ENCODE measurements at regions not wholly inside any gene's neighbourhood (a gene's known extent, or its start where the extent isn't known, plus 50 kb on each side); places are given as distances from the start of the nearest gene placed in this dataset.
"Not testable (repeated sequence)": the region's sequence is repeated elsewhere in the genome, so short reads cannot be mapped to it uniquely, and the experiment has no call there.

- no peak for DNase-seq (ENCODE audit: low spot score)
Measured at GRCh38 chr13:82187227-82187626, 1695.0 kb downstream of the SLITRK1 start.

GRCh38 chr13:82176751-82177150 is 1705.5 kb downstream of the SLITRK1 start:
- no peak for DNase-seq (ENCODE audit: low spot score)

- DNase-seq (ENCODE audit: low spot score), result no peak
Measured at GRCh38 chr13:82165396-82166174, 1716.7 kb downstream of the SLITRK1 start.

- not testable (repeated sequence) for DNase-seq (ENCODE audit: low spot score)
Measured at GRCh38 chr13:82164780-82165395, 1717.4 kb downstream of the SLITRK1 start.

DNA sequence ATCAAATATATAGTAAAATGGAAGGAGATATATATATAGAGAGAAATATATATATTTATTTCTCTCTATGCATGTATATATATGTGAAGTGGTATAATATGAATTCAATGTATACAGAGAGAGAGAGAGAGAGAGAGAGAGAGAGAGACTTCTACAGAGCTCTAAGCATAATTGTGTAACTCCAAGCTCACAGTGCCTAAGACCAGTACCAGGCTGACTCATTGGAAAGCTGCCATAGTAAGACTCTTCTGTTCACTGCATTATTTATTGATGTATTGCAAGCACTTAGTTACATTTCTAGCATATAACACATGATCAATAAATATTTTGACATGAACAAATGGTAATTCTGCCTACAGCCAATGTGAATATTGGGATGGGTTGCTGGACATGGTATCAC is 1734.7 kb downstream of the SLITRK1 start:
- no peak for DNase-seq (ENCODE audit: low spot score)

DNA sequence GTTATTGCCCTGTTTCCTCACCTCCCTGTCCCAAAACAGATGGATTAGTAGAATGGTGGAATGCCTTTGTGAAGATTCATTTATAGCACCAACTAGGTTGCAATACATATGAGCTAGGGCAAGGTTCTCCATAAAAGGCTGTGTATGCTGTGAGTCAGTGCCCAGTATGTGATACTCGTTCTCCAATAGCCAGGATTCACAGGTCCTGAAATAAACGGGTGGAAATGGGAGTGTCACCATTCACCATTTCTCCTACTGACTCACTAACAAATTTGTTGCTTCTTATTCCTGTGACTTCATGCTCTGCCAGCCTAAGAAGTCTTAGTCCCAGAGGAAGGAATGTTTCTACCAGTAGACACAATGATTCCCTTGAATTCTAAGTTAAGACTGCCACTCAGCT is 1745.4 kb downstream of the SLITRK1 start:
- DNase-seq (ENCODE audit: low spot score), result no peak

DNA sequence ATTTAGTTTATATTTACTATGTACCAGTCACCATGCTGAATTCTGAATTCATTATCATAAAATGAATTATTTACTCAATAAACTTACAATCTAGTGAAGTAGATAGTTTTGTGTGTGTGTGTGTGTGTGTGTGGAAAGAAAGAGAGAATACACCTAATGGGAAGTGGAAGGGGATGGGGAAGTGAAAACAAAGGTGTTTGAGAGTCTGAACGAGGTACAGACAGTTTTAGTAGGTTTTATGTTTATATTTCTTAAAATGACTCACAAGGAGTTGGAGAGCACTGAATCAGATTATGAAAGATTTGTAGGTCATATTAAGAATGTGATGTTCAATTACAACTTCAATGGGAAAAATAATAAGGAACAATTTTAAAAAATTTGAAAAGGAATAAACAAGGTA is 1753.0 kb downstream of the SLITRK1 start:
- DNase-seq (ENCODE audit: low spot score), result no peak

DNA sequence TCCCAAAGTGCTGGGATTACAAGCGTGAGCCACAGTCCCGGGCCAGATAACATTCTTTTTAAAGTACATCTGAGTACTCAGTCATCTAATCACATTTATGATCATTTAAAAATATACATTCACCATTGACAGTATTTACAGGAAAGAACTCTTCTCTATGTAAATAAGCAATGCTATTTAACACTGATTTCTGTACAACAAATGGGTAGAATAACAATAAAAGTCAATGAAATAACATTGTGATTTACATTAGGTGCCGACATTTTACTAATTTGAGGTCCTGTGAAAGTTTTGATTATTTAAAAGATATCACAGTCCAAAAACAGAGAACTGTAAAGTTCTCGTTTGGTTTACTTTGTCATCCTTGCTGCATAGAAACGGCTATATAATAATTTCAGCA is 1763.7 kb downstream of the SLITRK1 start:
- DNase-seq (ENCODE audit: low spot score), result no peak

- no peak for DNase-seq (ENCODE audit: low spot score)
Measured at GRCh38 chr13:82116422-82116989, 1765.8 kb downstream of the SLITRK1 start.

DNA sequence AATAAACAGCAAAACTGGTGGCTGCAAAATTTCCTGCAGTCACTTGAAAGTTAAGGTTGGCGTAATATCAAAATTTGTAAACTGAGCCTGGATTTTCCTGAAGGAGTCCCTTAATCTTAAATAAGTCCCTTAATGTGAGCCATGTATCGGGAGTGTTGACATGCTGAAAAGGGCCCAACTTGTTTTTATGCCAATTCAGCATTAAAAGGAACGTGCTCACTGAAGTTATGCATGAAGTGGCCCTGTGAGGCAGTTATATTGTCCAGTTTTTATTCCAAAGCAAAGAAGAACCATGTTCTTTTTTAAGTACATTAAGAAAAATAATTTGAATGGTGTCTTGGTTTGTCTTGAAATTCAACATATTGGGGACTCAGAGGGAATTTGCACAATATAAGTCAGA is 1766.9 kb downstream of the SLITRK1 start:
- DNase-seq (ENCODE audit: low spot score), result no peak

DNA sequence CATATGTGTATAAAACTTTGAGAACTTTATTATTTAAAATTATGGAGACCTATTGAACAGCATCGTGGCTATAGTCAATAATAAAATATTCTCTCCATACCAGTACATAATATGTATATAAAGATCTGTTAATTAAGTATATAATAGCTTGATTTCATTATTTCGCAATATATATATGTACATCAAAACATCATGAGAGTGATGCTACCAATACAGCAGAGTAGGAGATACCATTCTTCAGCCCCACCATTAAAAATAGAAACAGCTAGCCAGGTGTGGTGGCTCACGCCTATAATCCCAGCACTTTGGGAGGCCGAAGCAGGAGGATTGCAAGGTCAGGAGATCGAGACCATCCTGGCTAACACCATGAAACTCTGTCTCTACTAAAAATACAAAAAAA is 1755.3 kb upstream of the SPRY2 start:
- DNase-seq (ENCODE audit: low spot score), result no peak

DNA sequence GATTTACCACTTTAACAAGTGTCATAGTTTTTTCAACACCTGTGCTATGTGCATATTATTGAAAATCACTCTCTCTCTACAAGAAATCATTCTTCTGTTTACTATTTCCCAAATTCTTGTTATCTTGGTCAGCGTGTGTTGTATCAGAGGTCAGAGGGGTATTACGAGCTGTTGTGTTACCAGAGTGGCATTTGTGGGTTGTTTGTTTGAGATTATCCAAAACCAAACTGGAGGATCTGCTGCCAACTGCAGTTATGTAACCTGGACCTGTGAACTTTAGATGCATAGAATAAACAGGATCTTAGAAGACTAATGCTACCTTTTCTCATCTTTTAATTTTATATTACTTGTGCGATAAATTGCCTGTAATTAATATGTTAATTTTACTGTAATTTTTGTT is 1751.4 kb upstream of the SPRY2 start:
- no peak for DNase-seq (ENCODE audit: low spot score)

GRCh38 chr13:82088781-82089180 is 1747.9 kb upstream of the SPRY2 start:
- DNase-seq (ENCODE audit: low spot score), result no peak

DNA sequence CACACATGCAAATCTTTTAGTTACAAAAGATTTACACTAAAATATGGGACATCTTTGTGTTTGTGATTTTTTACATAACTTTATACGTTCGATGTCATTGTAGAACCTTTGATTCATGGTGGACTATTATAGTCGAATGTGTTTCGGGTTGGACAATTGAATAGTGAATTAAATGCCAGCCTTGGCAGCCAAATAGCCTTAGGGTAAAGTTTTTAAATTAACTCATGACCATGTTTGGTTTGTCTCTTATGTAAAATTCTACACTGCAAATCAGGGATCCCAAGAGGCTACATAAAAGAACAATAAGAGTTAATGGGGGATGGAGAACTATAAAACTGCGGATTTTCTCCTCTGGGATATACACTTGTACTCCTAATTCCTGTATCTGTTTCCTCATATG is 1735.6 kb upstream of the SPRY2 start:
- DNase-seq (ENCODE audit: low spot score), result no peak

DNA sequence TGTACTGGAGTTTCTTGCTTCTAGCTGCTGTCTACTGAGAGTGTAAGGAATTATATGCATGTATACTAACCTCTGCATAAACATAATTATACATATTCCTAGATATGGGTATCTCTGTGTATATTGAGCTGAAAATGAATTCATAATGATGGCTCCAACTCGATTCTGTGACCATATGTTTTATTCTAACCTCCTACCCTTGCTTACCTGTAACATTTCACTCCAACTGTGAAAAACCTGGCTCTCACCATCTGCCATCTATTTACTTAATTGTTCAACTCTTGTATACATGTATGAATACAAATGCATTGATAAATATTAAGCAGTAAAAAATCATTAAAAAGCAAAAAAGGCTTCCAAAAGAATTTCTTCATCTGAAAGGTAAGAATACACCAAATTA is 1729.5 kb upstream of the SPRY2 start:
- DNase-seq (ENCODE audit: low spot score), result no peak

DNA sequence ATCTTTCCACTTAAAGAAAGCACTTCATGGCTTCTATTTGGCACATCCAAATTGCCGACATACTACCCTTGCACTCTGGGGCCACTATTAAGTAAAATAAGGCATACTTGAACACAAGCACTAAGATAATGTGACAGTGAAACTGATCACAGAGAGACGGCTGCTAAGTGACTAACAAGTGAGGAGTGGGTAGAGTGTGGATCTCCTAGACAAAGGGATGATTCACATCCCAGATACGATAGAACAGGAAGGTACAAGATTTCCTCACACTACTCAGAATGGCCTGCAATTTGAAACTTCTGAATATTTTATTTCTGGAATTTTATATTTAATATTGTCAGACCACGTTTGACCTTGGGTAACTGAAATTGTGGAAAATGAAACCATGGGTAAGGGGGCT is 1721.8 kb upstream of the SPRY2 start:
- no peak for DNase-seq (ENCODE audit: low spot score)

GRCh38 chr13:82058364-82058763 is 1717.4 kb upstream of the SPRY2 start:
- no peak for DNase-seq (ENCODE audit: low spot score)

- not testable (repeated sequence) for DNase-seq (ENCODE audit: low spot score)
Measured at GRCh38 chr13:82045316-82045715, 1704.4 kb upstream of the SPRY2 start.

DNA sequence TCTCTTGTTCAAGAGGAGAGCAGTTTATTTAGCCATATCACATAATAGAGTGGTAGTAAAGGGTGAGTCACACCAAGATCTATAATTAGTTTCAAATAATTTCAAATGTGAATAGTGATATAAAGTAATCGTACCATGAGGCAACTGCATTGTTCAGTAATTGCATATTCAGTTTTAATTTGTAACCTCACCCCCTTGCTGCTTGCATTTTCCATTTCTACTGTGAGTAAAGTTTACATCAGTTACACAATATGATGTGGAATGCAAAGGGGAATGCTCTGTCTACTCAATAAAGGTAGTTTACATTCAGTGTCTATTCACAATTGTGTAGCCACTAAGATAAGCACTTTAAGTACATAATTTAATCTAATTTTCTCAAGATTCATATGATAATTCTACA is 1695.7 kb upstream of the SPRY2 start:
- DNase-seq (ENCODE audit: low spot score), result no peak

DNA sequence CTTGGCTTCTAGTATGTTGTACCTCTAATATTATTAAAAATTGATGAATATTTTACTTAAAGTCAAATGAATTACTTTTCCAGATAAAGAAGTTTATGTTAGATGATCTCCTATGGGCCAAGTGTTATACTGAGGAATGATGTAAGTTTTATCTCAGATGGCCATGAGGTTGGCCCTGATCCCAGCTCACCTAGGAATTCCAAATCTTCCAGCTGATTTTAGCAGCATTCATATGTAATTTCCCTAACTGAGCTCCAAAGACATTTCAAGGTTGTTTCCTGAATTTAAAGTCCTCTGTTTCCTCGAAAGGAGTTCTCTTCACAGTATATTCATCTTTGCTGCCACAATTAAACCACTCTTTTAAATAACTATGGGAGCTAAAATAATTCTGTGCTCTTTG is 1670.4 kb upstream of the SPRY2 start:
- DNase-seq (ENCODE audit: low spot score), result no peak

GRCh38 chr13:82010780-82011179 is 1669.9 kb upstream of the SPRY2 start:
- no peak for DNase-seq (ENCODE audit: low spot score)

- no peak for DNase-seq (ENCODE audit: low spot score)
Measured at GRCh38 chr13:82002710-82003109, 1661.8 kb upstream of the SPRY2 start.

- DNase-seq (ENCODE audit: low spot score), result no peak
Measured at GRCh38 chr13:81995316-81995715, 1654.4 kb upstream of the SPRY2 start.

GRCh38 chr13:81990652-81991051 is 1649.7 kb upstream of the SPRY2 start:
- no peak for DNase-seq (ENCODE audit: low spot score)

Data from activated CD4-positive, alpha-beta T cell treated with anti-CD3 and anti-CD28 coated beads, Interleukin-2, Interleukin-4, amounts not matched to agents 100 ng/mL and 50 ng/mL, durations not matched to agents 16 hours and 8 hours (primary cell).